ENCODE measurements at regions not wholly inside any gene's neighbourhood (a gene's known extent, or its start where the extent isn't known, plus 50 kb on each side); places are given as distances from the start of the nearest gene placed in this dataset.
A peak's percentile ranks its signal among the peaks of the same experiment; 100 is the strongest.
"Not testable (repeated sequence)": the region's sequence is repeated elsewhere in the genome, so short reads cannot be mapped to it uniquely, and the experiment has no call there.

GRCh38 chr5:12901696-12902095 is 997.5 kb upstream of the CTNND2 start:
- no peak for DNase-seq (ENCODE audit: low read depth, low spot score)

- no peak for DNase-seq (ENCODE audit: low read depth, low spot score)
Measured at GRCh38 chr5:12896086-12896485, 991.8 kb upstream of the CTNND2 start.

GRCh38 chr5:12885018-12885417 is 980.8 kb upstream of the CTNND2 start:
- DNase-seq (ENCODE audit: low read depth, low spot score) = no peak

GRCh38 chr5:12883395-12883794 is 979.1 kb upstream of the CTNND2 start:
- no peak for DNase-seq (ENCODE audit: low read depth, low spot score)

GRCh38 chr5:12876541-12877298 is 972.5 kb upstream of the CTNND2 start:
- DNase-seq (ENCODE audit: low read depth, low spot score) = no peak

GRCh38 chr5:12870872-12871539 is 966.8 kb upstream of the CTNND2 start:
- DNase-seq (ENCODE audit: low read depth, low spot score) = no peak

- no peak for DNase-seq (ENCODE audit: low read depth, low spot score)
Measured at GRCh38 chr5:12865529-12865928, 961.3 kb upstream of the CTNND2 start.

- DNase-seq (ENCODE audit: low read depth, low spot score) = peak; percentile 50
Measured at GRCh38 chr5:12861886-12862654, 957.8 kb upstream of the CTNND2 start.

- DNase-seq (ENCODE audit: low read depth, low spot score) = not testable (repeated sequence)
Measured at GRCh38 chr5:12856105-12856504, 951.9 kb upstream of the CTNND2 start.

- DNase-seq (ENCODE audit: low read depth, low spot score) = no peak
Measured at GRCh38 chr5:12854386-12854785, 950.1 kb upstream of the CTNND2 start.

- no peak for DNase-seq (ENCODE audit: low read depth, low spot score)
Measured at GRCh38 chr5:12851761-12852160, 947.5 kb upstream of the CTNND2 start.

- DNase-seq (ENCODE audit: low read depth, low spot score) = no peak
Measured at GRCh38 chr5:12848709-12849108, 944.5 kb upstream of the CTNND2 start.

- DNase-seq (ENCODE audit: low read depth, low spot score) = no peak
Measured at GRCh38 chr5:12845549-12846159, 941.4 kb upstream of the CTNND2 start.

GRCh38 chr5:12840972-12841371 is 936.7 kb upstream of the CTNND2 start:
- no peak for DNase-seq (ENCODE audit: low read depth, low spot score)

- no peak for DNase-seq (ENCODE audit: low read depth, low spot score)
Measured at GRCh38 chr5:12837592-12837991, 933.3 kb upstream of the CTNND2 start.

- DNase-seq (ENCODE audit: low read depth, low spot score) = no peak
Measured at GRCh38 chr5:12825163-12825562, 920.9 kb upstream of the CTNND2 start.

- DNase-seq (ENCODE audit: low read depth, low spot score) = no peak
Measured at GRCh38 chr5:12805165-12805698, 901.0 kb upstream of the CTNND2 start.

GRCh38 chr5:12799165-12799564 is 894.9 kb upstream of the CTNND2 start:
- DNase-seq (ENCODE audit: low read depth, low spot score) = no peak

- no peak for DNase-seq (ENCODE audit: low read depth, low spot score)
Measured at GRCh38 chr5:12795333-12795663, 891.1 kb upstream of the CTNND2 start.

GRCh38 chr5:12794476-12795332 is 890.5 kb upstream of the CTNND2 start:
- no peak for DNase-seq (ENCODE audit: low read depth, low spot score)

GRCh38 chr5:12793373-12793772 is 889.1 kb upstream of the CTNND2 start:
- no peak for DNase-seq (ENCODE audit: low read depth, low spot score)

Data from iPS DF 19.7 (cell line).